Lower leg skin (tissue), 3 donors: ENCODE measurements at regions not wholly inside any gene's neighbourhood (a gene's known extent, or its start where the extent isn't known, plus 50 kb on each side); places are given as distances from the start of the nearest gene placed in this dataset.

ENCODE experiments used
- CTCF ChIP-seq, 3 donors: fragments of 450-650 bp; IDR thresholded peaks; one replicate each; pipeline ENCODE4 v1.5.1; 2016; ENCODE audit warnings: antibody characterized with exemption in 3 of 3, mild to moderate bottlenecking in 3 of 3, moderate library complexity in 2 of 3
- POLR2A ChIP-seq, 2 donors: fragments of 450-650 bp; IDR thresholded peaks; one replicate each; pipeline ENCODE4 v1.6.1; 2016 to 2017; ENCODE audit warnings: antibody characterized with exemption in 2 of 2, mild to moderate bottlenecking in 1 of 2, moderate library complexity in 1 of 2

DNA sequence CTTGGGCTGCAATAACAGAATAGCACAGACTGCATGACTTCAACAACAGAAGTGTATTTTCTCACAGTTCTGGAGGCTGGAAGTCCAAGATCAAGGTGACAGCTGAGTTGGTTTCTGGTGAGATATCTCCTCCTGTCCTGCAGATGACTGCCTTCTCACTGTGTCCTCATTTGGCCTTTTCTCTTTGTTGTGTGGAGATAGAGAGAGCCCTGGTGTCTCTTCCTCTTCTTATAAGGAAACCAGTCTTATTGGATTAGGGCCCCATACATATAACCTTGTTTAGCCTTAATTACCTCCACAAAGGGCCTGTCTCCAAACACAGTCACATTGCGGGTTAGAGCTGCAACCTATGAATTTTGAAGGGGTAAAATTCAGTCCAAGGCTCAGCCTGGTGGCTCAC, 57.0 kb upstream of the BMP6 start:
- no peak for TF ChIP-seq CTCF (IDR thresholded peaks at IDR 0.05)
- no peak for TF ChIP-seq POLR2A (IDR thresholded peaks at IDR 0.05)
